ENCODE measurements at regions not wholly inside any gene's neighbourhood (a gene's known extent, or its start where the extent isn't known, plus 50 kb on each side); places are given as distances from the start of the nearest gene placed in this dataset.
"Not testable (repeated sequence)": the region's sequence is repeated elsewhere in the genome, so short reads cannot be mapped to it uniquely, and the experiment has no call there.

GRCh38 chr22:48717883-48718817 is 1109.5 kb downstream of the BRD1 start:
- intact Hi-C loops (cut with DNase I) = no loop called here
- 63 to 78% methylated on average over 5 to 13 of the region's 31 CpGs for WGBS, 2 donors
- peaks cover 0 to 41% (median 0%) of the 10 kb centered on the region in 4 donors for H3K27me3 ChIP-seq
- TF ChIP-seq CTCF (IDR thresholded peaks at IDR 0.05) (no peak), POLR2A (IDR thresholded peaks at IDR 0.05) (no peak)
- no peaks in the 10 kb centered on the region for H3K36me3 ChIP-seq
- H3K4me1 ChIP-seq = peaks cover 0 to 8% (median 0%) of the 10 kb centered on the region in 3 donors
- DNase-seq = no peak
- no peak overlapping the region for H3K27ac ChIP-seq
- peaks cover 0 to 11% (median 4%) of the 10 kb centered on the region in 3 donors for H3K9me3 ChIP-seq
- H3K4me3 ChIP-seq = no peak overlapping the region

GRCh38 chr22:48717076-48717810 is 1110.4 kb downstream of the BRD1 start:
- Histone ChIP-seq H3K27me3 (peaks cover 0 to 41% (median 0%) of the 10 kb centered on the region in 4 donors), H3K9me3 (peaks cover 0 to 11% (median 4%) of the 10 kb centered on the region in 3 donors), H3K4me3 (no peak overlapping the region), H3K4me1 (peaks cover 0 to 8% (median 0%) of the 10 kb centered on the region in 3 donors), H3K27ac (no peak overlapping the region), H3K36me3 (no peaks in the 10 kb centered on the region)
- intact Hi-C loops (cut with DNase I) = no loop called here
- TF ChIP-seq POLR2A (IDR thresholded peaks at IDR 0.05) = no peak
- TF ChIP-seq CTCF (IDR thresholded peaks at IDR 0.05) = no peak
- WGBS, 2 donors = 60 to 65% methylated on average over 14 to 24 of the region's 24 CpGs
- no peak for DNase-seq

GRCh38 chr22:48716154-48716553 is 1111.5 kb downstream of the BRD1 start:
- H3K4me3 ChIP-seq; DNase-seq; intact Hi-C loops (cut with DNase I); H3K27ac ChIP-seq; H3K4me1 ChIP-seq; H3K36me3 ChIP-seq: not testable (repeated sequence)
- WGBS, 2 donors = 57 to 63% methylated on average over 3 of the region's 3 CpGs
- Histone ChIP-seq H3K9me3 (peaks cover 0 to 11% (median 4%) of the 10 kb centered on the region in 3 donors), H3K27me3 (peaks cover 0 to 41% (median 0%) of the 10 kb centered on the region in 4 donors)

- Histone ChIP-seq H3K4me3 (no peak overlapping the region), H3K36me3 (no peaks in the 10 kb centered on the region), H3K27me3 (peaks cover 0 to 41% (median 0%) of the 10 kb centered on the region in 4 donors), H3K27ac (no peak overlapping the region), H3K4me1 (no peaks in the 10 kb centered on the region), H3K9me3 (peaks cover 0 to 11% (median 4%) of the 10 kb centered on the region in 3 donors)
- intact Hi-C loops (cut with DNase I) = no loop called here
- 88 to 91% methylated on average over 2 of the region's 4 CpGs for WGBS, 2 donors
- DNase-seq = no peak
- TF ChIP-seq CTCF (IDR thresholded peaks at IDR 0.05) = no peak
- TF ChIP-seq POLR2A (IDR thresholded peaks at IDR 0.05) = no peak
These were observed 1112.2 kb downstream of the BRD1 start for GRCh38 chr22:48715511-48715910.

- no peak overlapping the region for H3K27ac ChIP-seq
- DNase-seq = no peak
- 80 to 86% methylated on average over 4 to 5 of the region's 9 CpGs for WGBS, 2 donors
- H3K27me3 ChIP-seq = peaks cover 0 to 29% (median 0%) of the 10 kb centered on the region in 4 donors
- H3K4me3 ChIP-seq = no peak overlapping the region
- peaks cover 0 to 11% (median 4%) of the 10 kb centered on the region in 3 donors for H3K9me3 ChIP-seq
- intact Hi-C loops (cut with DNase I) = no loop called here
- H3K4me1 ChIP-seq = no peaks in the 10 kb centered on the region
- TF ChIP-seq CTCF (IDR thresholded peaks at IDR 0.05) (no peak), POLR2A (IDR thresholded peaks at IDR 0.05) (no peak)
- no peaks in the 10 kb centered on the region for H3K36me3 ChIP-seq
These were observed 1113.4 kb downstream of the BRD1 start for GRCh38 chr22:48714231-48714630.

All from esophagus squamous epithelium (tissue), 5 donors.